Stimulated activated naive B cell treated with anti-CD40 and anti-IgM and Interleukin-4, amounts not matched to agents 10 μg/mL and 1 μg/mL and 100 μg/mL, for 72 hours (primary cell): ENCODE measurements at regions not wholly inside any gene's neighbourhood (a gene's known extent, or its start where the extent isn't known, plus 50 kb on each side); places are given as distances from the start of the nearest gene placed in this dataset.

Experiments used
- ATAC-seq, 2 donors: fragments of 150-1000 bp; cut with Tn5 transposase; replicated peaks; 2 replicates each; pipeline ENCODE4 v1.10.0; 2021; ENCODE audit warnings: moderate library complexity in 1 of 2
- DNase-seq: peaks from one replicate; pipeline ENCODE4 v3.0.0; 2021
- H3K27ac Mint-ChIP-seq: one replicate; pipeline ENCODE4 v1.8.0; 2022; ENCODE audit warnings: mild to moderate bottlenecking, mixed read lengths
- H3K27me3 Mint-ChIP-seq, 2 donors: one replicate each; pipeline ENCODE4 v1.8.0; 2022; ENCODE audit warnings: mixed read lengths in 2 of 2
- H3K36me3 Mint-ChIP-seq, 2 donors: one replicate each; pipeline ENCODE4 v1.8.0; 2022; ENCODE audit warnings: mixed read lengths in 2 of 2, mild to moderate bottlenecking in 1 of 2
- H3K4me1 Mint-ChIP-seq, 2 donors: one replicate each; pipeline ENCODE4 v1.8.0; 2022; ENCODE audit warnings: mixed read lengths in 2 of 2, mild to moderate bottlenecking in 1 of 2
- H3K4me3 Mint-ChIP-seq, 2 donors: one replicate each; pipeline ENCODE4 v1.8.0; 2022; ENCODE audit warnings: mild to moderate bottlenecking in 2 of 2, mixed read lengths in 2 of 2, moderate library complexity in 1 of 2
- H3K9me3 Mint-ChIP-seq, 2 donors: one replicate each; pipeline ENCODE4 v1.8.0; 2022; ENCODE audit warnings: mixed read lengths in 2 of 2, mild to moderate bottlenecking in 1 of 2

DNA sequence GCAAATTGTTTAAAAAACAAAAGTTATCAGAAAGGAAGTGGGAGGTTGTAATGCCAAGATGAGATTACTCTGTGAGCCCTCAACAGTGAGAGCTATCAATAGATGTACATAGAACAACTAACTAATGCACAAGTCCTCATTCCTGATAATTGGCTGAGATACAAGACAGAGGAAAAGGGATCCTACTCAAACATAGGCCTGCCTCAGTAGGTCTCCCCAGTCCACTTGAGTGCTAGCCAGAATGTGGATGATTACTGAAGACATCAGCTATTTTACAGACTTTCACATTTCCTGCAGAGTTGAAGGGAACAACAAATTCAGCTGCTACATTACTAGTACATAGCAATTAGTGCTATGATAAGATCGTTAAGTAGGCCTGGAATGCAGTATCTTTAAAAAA is 981.9 kb downstream of the TUSC7 start:
- no peaks in the 10 kb centered on the region for H3K36me3 Mint-ChIP-seq
- no peak overlapping the region for H3K27ac Mint-ChIP-seq
- ATAC-seq (no peak), DNase-seq (no peak)
- H3K9me3 Mint-ChIP-seq, result peaks cover 0 to 2% of the 10 kb centered on the region in 2 donors
- no peaks in the 10 kb centered on the region for H3K4me1 Mint-ChIP-seq
- H3K4me3 Mint-ChIP-seq, result no peak overlapping the region
- no peaks in the 10 kb centered on the region for H3K27me3 Mint-ChIP-seq

GRCh38 chr3:117692416-117692995 is 982.9 kb downstream of the TUSC7 start:
- Mint-ChIP-seq H3K9me3 (peaks cover 0 to 2% of the 10 kb centered on the region in 2 donors), H3K27ac (no peak overlapping the region), H3K4me3 (no peak overlapping the region), H3K36me3 (no peaks in the 10 kb centered on the region), H3K27me3 (no peaks in the 10 kb centered on the region), H3K4me1 (no peaks in the 10 kb centered on the region)
- DNase-seq (no peak), ATAC-seq (no peak)

GRCh38 chr3:117695321-117695720 is 985.7 kb downstream of the TUSC7 start:
- no peak for DNase-seq
- Mint-ChIP-seq H3K4me1 (no peaks in the 10 kb centered on the region), H3K36me3 (no peaks in the 10 kb centered on the region), H3K27me3 (no peaks in the 10 kb centered on the region), H3K9me3 (peaks cover 0 to 2% of the 10 kb centered on the region in 2 donors), H3K27ac (no peak overlapping the region), H3K4me3 (no peak overlapping the region)
- ATAC-seq, result no peak

DNA sequence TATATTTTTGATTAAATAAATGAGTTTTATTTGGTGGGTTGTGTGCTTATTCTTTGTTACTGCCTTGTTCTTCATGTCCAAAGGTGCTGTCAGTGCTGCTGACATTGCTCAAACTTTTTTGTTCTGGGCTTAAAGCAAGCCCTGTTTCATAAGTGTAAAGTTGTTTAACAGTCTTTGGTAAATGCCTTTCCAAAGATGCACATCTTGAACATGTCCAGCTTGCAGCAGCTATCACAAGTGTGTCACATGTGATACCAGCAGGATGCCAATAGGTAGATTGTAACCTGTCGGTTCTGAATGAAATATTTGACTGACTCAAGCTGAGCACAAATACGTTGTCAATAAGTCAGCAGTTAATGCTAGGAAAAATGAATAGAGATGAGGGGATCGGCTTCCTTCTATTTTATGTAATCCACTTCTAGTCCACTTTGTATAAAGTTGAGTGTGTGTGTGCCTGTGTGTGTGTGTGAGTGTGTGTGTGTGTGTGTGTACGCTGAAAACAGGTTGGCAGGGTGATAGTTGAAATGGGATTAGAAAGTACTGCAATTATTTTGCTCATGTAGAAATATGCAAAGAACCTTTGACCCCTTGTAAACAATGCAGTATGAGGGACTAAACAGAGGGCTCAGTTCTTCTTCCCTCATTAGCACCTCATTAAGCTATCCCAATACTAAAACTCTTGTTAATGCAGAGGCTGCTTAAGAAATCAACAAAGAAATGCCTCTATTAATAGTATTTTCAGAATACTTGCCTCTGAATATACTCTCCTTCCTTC is 986.5 kb downstream of the TUSC7 start:
- Mint-ChIP-seq H3K27ac (no peak overlapping the region), H3K36me3 (no peaks in the 10 kb centered on the region), H3K9me3 (peaks cover 0 to 2% of the 10 kb centered on the region in 2 donors), H3K4me1 (no peaks in the 10 kb centered on the region), H3K27me3 (no peaks in the 10 kb centered on the region), H3K4me3 (no peak overlapping the region)
- DNase-seq, result no peak
- ATAC-seq, result no peak

- no peak overlapping the region for H3K4me3 Mint-ChIP-seq
- peaks cover 0 to 2% of the 10 kb centered on the region in 2 donors for H3K9me3 Mint-ChIP-seq
- no peaks in the 10 kb centered on the region for H3K36me3 Mint-ChIP-seq
- no peak overlapping the region for H3K27ac Mint-ChIP-seq
- H3K4me1 Mint-ChIP-seq, result no peaks in the 10 kb centered on the region
- DNase-seq, result no peak
- H3K27me3 Mint-ChIP-seq, result no peaks in the 10 kb centered on the region
- no peak for ATAC-seq
Measured at GRCh38 chr3:117696851-117697407, 987.4 kb downstream of the TUSC7 start.

DNA sequence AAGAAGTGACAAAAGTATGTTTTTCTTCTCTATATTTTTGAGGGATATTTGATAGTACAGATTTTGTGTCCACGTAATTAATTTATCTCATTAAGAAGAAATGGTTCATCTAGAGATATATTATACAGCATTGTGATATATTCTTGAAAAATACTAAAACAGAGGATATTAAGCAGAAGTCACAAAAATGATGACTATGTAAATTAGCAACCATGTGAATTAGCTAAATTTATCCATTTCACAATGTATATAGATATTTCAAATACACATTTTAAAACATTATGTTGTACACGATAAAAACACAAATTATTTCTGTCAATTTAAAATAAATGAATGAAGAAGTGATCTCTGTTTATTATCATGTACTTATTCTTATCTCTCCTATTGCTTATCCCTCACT is 989.5 kb downstream of the TUSC7 start:
- Mint-ChIP-seq H3K4me3 (no peak overlapping the region), H3K4me1 (no peaks in the 10 kb centered on the region), H3K27ac (no peak overlapping the region), H3K36me3 (no peaks in the 10 kb centered on the region), H3K27me3 (no peaks in the 10 kb centered on the region), H3K9me3 (peaks cover 0 to 2% of the 10 kb centered on the region in 2 donors)
- no peak for ATAC-seq
- no peak for DNase-seq

GRCh38 chr3:117700573-117701360 is 991.2 kb downstream of the TUSC7 start:
- ATAC-seq (no peak), DNase-seq (no peak)
- H3K4me1 Mint-ChIP-seq, result no peaks in the 10 kb centered on the region
- no peak overlapping the region for H3K4me3 Mint-ChIP-seq
- H3K36me3 Mint-ChIP-seq, result no peaks in the 10 kb centered on the region
- no peaks in the 10 kb centered on the region for H3K27me3 Mint-ChIP-seq
- no peak overlapping the region for H3K27ac Mint-ChIP-seq
- H3K9me3 Mint-ChIP-seq, result no peaks in the 10 kb centered on the region

DNA sequence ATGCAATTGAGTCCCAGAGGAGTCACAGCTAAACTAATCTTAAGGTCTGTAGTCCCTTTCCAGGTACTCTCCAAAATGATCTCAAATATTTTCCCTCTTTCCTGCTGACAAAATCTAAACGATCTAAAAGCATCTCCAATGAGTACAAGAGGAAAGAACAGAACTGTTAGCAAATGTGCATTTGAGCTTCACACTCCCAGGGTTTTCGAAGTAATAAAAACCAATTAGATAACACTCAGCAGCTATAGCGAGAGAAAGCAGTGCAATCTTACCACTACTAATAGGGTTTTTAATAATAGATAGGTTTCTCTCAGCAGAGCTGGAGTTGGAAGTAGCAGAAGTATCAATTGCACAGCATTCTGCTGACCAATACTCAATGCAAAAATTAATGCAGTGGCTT is 995.4 kb downstream of the TUSC7 start:
- no peaks in the 10 kb centered on the region for H3K4me1 Mint-ChIP-seq
- no peaks in the 10 kb centered on the region for H3K27me3 Mint-ChIP-seq
- H3K4me3 Mint-ChIP-seq, result no peak overlapping the region
- no peaks in the 10 kb centered on the region for H3K36me3 Mint-ChIP-seq
- DNase-seq (no peak), ATAC-seq (no peak)
- H3K9me3 Mint-ChIP-seq, result no peaks in the 10 kb centered on the region
- H3K27ac Mint-ChIP-seq, result no peak overlapping the region

- H3K4me3 Mint-ChIP-seq, result no peak overlapping the region
- no peak overlapping the region for H3K27ac Mint-ChIP-seq
- no peaks in the 10 kb centered on the region for H3K36me3 Mint-ChIP-seq
- peak in 1 of 2 donors; percentile 2 for ATAC-seq
- no peaks in the 10 kb centered on the region for H3K27me3 Mint-ChIP-seq
- DNase-seq, result no peak
- no peaks in the 10 kb centered on the region for H3K9me3 Mint-ChIP-seq
- no peaks in the 10 kb centered on the region for H3K4me1 Mint-ChIP-seq
Measured at GRCh38 chr3:117706037-117706436, 996.5 kb downstream of the TUSC7 start.

DNA sequence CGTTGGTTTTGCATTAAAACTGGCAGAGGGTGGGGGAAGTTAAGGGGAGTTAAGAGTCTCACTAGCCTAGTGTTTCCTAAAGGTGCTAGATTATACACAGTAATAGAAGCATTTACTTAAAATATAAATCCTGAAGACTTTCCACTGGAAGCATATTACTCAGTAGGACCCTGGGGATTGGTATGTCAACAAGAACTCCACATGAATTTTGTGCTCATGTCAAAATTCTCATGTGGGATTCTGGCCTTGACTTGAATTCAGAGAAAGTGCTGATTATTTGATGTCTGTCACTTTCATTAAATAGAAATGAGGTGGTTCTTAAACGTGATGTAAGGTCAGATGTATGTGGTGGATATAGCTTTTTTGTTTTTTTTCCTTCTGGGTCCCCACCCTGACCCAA is 997.2 kb downstream of the TUSC7 start:
- Mint-ChIP-seq H3K36me3 (no peaks in the 10 kb centered on the region), H3K4me3 (no peak overlapping the region), H3K4me1 (no peaks in the 10 kb centered on the region), H3K27ac (no peak overlapping the region), H3K9me3 (no peaks in the 10 kb centered on the region), H3K27me3 (no peaks in the 10 kb centered on the region)
- ATAC-seq (no peak), DNase-seq (no peak)

- Mint-ChIP-seq H3K4me3 (no peak overlapping the region), H3K36me3 (no peaks in the 10 kb centered on the region), H3K27me3 (no peaks in the 10 kb centered on the region), H3K4me1 (no peaks in the 10 kb centered on the region), H3K9me3 (no peaks in the 10 kb centered on the region), H3K27ac (no peak overlapping the region)
- DNase-seq, result no peak
- ATAC-seq, result no peak
Measured at GRCh38 chr3:117708601-117709000, 999.0 kb downstream of the TUSC7 start.

GRCh38 chr3:117709108-117709507 is 999.5 kb downstream of the TUSC7 start:
- H3K27me3 Mint-ChIP-seq, result no peaks in the 10 kb centered on the region
- no peak for DNase-seq
- no peaks in the 10 kb centered on the region for H3K36me3 Mint-ChIP-seq
- H3K4me1 Mint-ChIP-seq, result no peaks in the 10 kb centered on the region
- ATAC-seq, result no peak
- H3K4me3 Mint-ChIP-seq, result no peak overlapping the region
- no peak overlapping the region for H3K27ac Mint-ChIP-seq
- no peaks in the 10 kb centered on the region for H3K9me3 Mint-ChIP-seq

DNA sequence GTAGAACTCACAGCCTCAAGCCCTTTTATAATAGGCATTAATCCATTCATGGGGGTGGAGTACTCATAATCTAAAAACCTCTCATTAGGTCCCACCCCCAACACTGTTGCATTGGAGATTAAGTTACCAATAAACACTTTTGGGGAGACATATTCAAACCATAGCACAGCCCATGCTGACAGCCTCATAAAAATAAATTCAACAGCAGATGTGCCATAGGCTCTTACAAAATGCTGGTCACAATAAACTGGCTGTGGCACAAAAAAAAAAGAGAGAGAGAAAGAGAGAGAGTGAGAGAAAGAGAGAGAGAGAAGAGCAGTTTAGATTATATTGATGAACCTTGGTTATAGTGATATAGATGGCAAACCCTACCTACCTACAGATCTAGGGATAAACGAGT is 1000.9 kb downstream of the TUSC7 start:
- Mint-ChIP-seq H3K4me3 (no peak overlapping the region), H3K9me3 (no peaks in the 10 kb centered on the region), H3K27me3 (no peaks in the 10 kb centered on the region), H3K4me1 (no peaks in the 10 kb centered on the region), H3K36me3 (no peaks in the 10 kb centered on the region), H3K27ac (no peak overlapping the region)
- no peak for ATAC-seq
- no peak for DNase-seq

DNA sequence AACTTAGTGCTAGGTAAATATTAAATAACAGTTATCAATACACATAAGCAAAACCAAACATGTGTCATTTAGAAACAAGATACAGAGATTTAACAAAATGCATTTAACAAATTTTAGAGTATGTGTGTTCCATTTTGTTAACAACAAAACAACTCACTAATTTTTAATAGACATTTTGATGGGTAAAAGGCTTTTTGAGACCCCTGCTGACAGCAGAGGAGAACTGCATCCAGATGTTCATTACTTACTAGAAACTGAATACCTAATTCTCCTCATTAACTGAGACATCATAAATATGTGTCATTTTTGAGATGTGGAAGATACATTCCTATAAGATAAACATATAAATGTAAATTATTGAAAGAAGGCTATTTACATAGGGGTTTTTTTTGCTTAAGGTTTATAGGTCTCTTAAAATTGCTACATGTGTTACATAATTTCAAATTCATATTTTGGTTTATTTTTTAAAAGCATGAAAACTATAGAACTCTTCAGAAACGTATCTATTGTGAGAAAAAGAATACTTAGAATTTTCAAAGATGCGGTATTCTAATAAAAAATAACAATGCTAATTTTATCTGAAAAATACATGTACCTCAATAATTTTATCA is 1009.8 kb downstream of the TUSC7 start:
- DNase-seq (no peak), ATAC-seq (no peak)
- Mint-ChIP-seq H3K4me3 (no peak overlapping the region), H3K27ac (no peak overlapping the region), H3K9me3 (no peaks in the 10 kb centered on the region), H3K36me3 (no peaks in the 10 kb centered on the region), H3K4me1 (no peaks in the 10 kb centered on the region), H3K27me3 (no peaks in the 10 kb centered on the region)
